ENCODE measurements at regions not wholly inside any gene's neighbourhood (a gene's known extent, or its start where the extent isn't known, plus 50 kb on each side); places are given as distances from the start of the nearest gene placed in this dataset.

DNA sequence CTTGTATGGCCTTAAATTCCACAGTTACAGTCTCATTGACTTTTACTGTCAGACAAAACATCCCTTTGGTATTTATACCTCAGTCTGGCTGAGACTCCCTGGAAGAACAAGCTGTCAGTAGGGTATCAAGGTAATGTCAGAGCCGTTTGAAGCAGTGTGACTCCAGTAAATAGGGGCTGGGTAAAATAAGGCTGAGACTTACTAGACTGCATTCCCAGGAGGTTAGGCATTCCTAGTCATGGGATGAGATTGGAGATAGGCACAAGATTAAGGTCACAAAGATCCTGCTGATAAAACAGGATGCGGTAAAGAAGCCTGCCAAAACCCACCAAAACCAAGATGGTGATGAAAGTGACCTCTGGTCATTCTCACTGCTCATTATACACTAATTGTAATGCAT is 219.5 kb upstream of the SKOR2 start:
- in situ Hi-C loops (cut with HindIII; ENCODE audit: extremely low pct_ligation_motif_present, low pct_unique_long_range_greater_than_20kb), result no loop called here
- Histone ChIP-seq H3K27me3 (ENCODE audit: control insufficient read depth in 1 of 2, insufficient read depth in 2 of 2, low read length in 2 of 2) (no peaks in the 10 kb centered on the region), H3K4me1 (ENCODE audit: insufficient read depth, low read length) (no peaks in the 10 kb centered on the region), H3K36me3 (replicated peaks in 1 of 2; ENCODE audit: control insufficient read depth in 1 of 2, insufficient read depth in 2 of 2, low read length in 2 of 2) (no peaks in the 10 kb centered on the region), H3K79me2 (ENCODE audit: insufficient read depth, low read length) (no peaks in the 10 kb centered on the region), H3K4me3 (replicated peaks in 1 of 3; ENCODE audit: insufficient read depth in 1 of 3, low read depth in 2 of 3, low read length in 3 of 3) (no peak overlapping the region), H3K9me3 (ENCODE audit: low read length) (no peaks in the 10 kb centered on the region), H2AFZ (ENCODE audit: low read length) (no peak overlapping the region), H4K20me1 (ENCODE audit: insufficient read depth, low read length) (no peaks in the 10 kb centered on the region), H3K9ac (ENCODE audit: insufficient read depth, low read depth, low read length) (no peak overlapping the region), H3K4me2 (ENCODE audit: low read depth, low read length) (no peak overlapping the region), H3K27ac (ENCODE audit: extremely low read length, insufficient read depth, low read length) (no peak overlapping the region)
- FAIRE-seq (no peak), ATAC-seq (no peak), DNase-seq (ENCODE audit: low spot score) (no peak)
- 14% methylated on average over 2 of the region's 2 CpGs for WGBS (ENCODE audit: low lambda C conversion rate)
- TF ChIP-seq, protein P1, sequence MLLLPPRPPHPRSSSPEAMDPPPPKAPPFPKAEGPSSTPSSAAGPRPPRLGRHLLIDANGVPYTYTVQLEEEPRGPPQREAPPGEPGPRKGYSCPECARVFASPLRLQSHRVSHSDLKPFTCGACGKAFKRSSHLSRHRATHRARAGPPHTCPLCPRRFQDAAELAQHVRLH (CRISPR knock-in tag; IDR thresholded peaks at IDR 0.05; ENCODE audit: borderline replicate concordance, low read depth), result no peak
- TF ChIP-seq, protein P2, sequence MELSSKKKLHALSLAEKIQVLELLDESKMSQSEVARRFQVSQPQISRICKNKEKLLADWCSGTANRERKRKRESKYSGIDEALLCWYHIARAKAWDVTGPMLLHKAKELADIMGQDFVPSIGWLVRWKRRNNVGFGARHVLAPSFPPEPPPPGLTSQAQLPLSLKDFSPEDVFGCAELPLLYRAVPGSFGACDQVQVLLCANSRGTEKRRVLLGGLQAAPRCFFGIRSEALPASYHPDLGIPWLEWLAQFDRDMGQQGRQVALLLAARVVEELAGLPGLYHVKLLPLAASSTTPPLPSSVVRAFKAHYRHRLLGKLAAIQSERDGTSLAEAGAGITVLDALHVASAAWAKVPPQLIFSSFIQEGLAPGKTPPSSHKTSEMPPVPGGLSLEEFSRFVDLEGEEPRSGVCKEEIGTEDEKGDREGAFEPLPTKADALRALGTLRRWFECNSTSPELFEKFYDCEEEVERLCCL (CRISPR knock-in tag; IDR thresholded peaks at IDR 0.05; ENCODE audit: borderline replicate concordance), result no peak
- TF ChIP-seq, protein P3, sequence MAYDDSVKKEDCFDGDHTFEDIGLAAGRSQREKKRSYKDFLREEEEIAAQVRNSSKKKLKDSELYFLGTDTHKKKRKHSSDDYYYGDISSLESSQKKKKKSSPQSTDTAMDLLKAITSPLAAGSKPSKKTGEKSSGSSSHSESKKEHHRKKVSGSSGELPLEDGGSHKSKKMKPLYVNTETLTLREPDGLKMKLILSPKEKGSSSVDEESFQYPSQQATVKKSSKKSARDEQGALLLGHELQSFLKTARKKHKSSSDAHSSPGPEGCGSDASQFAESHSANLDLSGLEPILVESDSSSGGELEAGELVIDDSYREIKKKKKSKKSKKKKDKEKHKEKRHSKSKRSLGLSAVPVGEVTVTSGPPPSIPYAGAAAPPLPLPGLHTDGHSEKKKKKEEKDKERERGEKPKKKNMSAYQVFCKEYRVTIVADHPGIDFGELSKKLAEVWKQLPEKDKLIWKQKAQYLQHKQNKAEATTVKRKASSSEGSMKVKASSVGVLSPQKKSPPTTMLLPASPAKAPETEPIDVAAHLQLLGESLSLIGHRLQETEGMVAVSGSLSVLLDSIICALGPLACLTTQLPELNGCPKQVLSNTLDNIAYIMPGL (CRISPR knock-in tag; IDR thresholded peaks at IDR 0.05; ENCODE audit: borderline replicate concordance in 1 of 2, low read depth in 1 of 2), result no peak
- TF ChIP-seq JUNB (CRISPR knock-in tag; IDR thresholded peaks at IDR 0.05; ENCODE audit: borderline replicate concordance) (no peak), MAFK (conservative IDR thresholded peaks at IDR 0.05 in 1 of 2, IDR thresholded peaks at IDR 0.05 in 1 of 2; ENCODE audit: low read length in 2 of 2) (no peak), ZNF496 (CRISPR knock-in tag; IDR thresholded peaks at IDR 0.05; ENCODE audit: insufficient replicate concordance) (no peak)
- CTCF ChIA-PET (ENCODE audit: low intra/inter-chr PET ratio, low total read pairs), result no interaction called here
- POLR2A ChIA-PET, result no interaction called here
- BruUV-seq (replicated peaks), result no TSS peak
- intact Hi-C loops (cut with micrococcal nuclease; ENCODE audit: unreplicated experiment), result no loop called here
